HG02798 (cell line): ENCODE measurements at regions not wholly inside any gene's neighbourhood (a gene's known extent, or its start where the extent isn't known, plus 50 kb on each side); places are given as distances from the start of the nearest gene placed in this dataset.
"Not testable (repeated sequence)": the region's sequence is repeated elsewhere in the genome, so short reads cannot be mapped to it uniquely, and the experiment has no call there.

Experiments used
- ATAC-seq: cut with Tn5 transposase; IDR thresholded peaks from one replicate; pipeline ENCODE4 v1.9.1; 2021; ENCODE audit warnings: mild to moderate bottlenecking; ENCODE audit not compliant: unreplicated experiment, poor library complexity

- no peak for ATAC-seq
These were observed 110.8 kb downstream of the ZNF22 start for GRCh38 chr10:45111509-45111908.

- ATAC-seq, result not testable (repeated sequence)
These were observed 117.2 kb downstream of the ZNF22 start for GRCh38 chr10:45117940-45118339.

- no peak for ATAC-seq
These were observed 118.2 kb downstream of the ZNF22 start for GRCh38 chr10:45118929-45119328.

GRCh38 chr10:45122180-45122860 is 121.6 kb downstream of the ZNF22 start:
- not testable (repeated sequence) for ATAC-seq

GRCh38 chr10:45135443-45136198 is 134.9 kb downstream of the ZNF22 start:
- no peak for ATAC-seq

- ATAC-seq, result no peak
These were observed 135.5 kb downstream of the ZNF22 start for GRCh38 chr10:45136256-45136655.

- no peak for ATAC-seq
These were observed 143.8 kb downstream of the ZNF22 start for GRCh38 chr10:45144326-45145070.

- ATAC-seq, result not testable (repeated sequence)
These were observed 144.4 kb downstream of the ZNF22 start for GRCh38 chr10:45145143-45145542.

GRCh38 chr10:45147000-45147399 is 146.3 kb downstream of the ZNF22 start:
- no peak for ATAC-seq

GRCh38 chr10:45150997-45151396 is 150.3 kb downstream of the ZNF22 start:
- ATAC-seq, result no peak

- ATAC-seq, result no peak
These were observed 150.9 kb downstream of the ZNF22 start for GRCh38 chr10:45151467-45152214.

GRCh38 chr10:45152726-45153125 is 152.0 kb downstream of the ZNF22 start:
- no peak for ATAC-seq

GRCh38 chr10:45154502-45154901 is 153.8 kb downstream of the ZNF22 start:
- ATAC-seq, result no peak

GRCh38 chr10:45155784-45156183 is 155.1 kb downstream of the ZNF22 start:
- no peak for ATAC-seq

GRCh38 chr10:45160271-45160670 is 155.1 kb downstream of the OR13A1 start:
- ATAC-seq, result no peak

GRCh38 chr10:45163315-45163975 is 152.0 kb downstream of the OR13A1 start:
- ATAC-seq, result no peak

- not testable (repeated sequence) for ATAC-seq
These were observed 139.8 kb downstream of the OR13A1 start for GRCh38 chr10:45175520-45176118.

- ATAC-seq, result no peak
These were observed 135.7 kb downstream of the OR13A1 start for GRCh38 chr10:45179691-45180090.

- no peak for ATAC-seq
These were observed 134.9 kb downstream of the OR13A1 start for GRCh38 chr10:45180507-45180906.
